Mammary epithelial cell (primary cell): ENCODE measurements at regions not wholly inside any gene's neighbourhood (a gene's known extent, or its start where the extent isn't known, plus 50 kb on each side); places are given as distances from the start of the nearest gene placed in this dataset.
"Not testable (repeated sequence)": the region's sequence is repeated elsewhere in the genome, so short reads cannot be mapped to it uniquely, and the experiment has no call there.

Experiments
- EZH2 ChIP-seq: IDR thresholded peaks from 2 replicates; pipeline ENCODE4 v1.6.1; 2012; ENCODE audit warnings: low read length, inconsistent platforms, borderline replicate concordance
- TF ChIP-seq, protein P1 (sequence below), 2 donors: IDR thresholded peaks in 1 of 2; conservative IDR thresholded peaks in 1 of 2; 2 replicates each; pipeline ENCODE4 v1.5.1; 2011 to 2012; ENCODE audit warnings: inconsistent platforms in 2 of 2, low read length in 2 of 2, mild to moderate bottlenecking in 2 of 2, control low read depth in 1 of 2, low read depth in 1 of 2; ENCODE audit not compliant: insufficient read depth in 1 of 2; ENCODE audit errors: extremely low read depth in 1 of 2

DNA sequence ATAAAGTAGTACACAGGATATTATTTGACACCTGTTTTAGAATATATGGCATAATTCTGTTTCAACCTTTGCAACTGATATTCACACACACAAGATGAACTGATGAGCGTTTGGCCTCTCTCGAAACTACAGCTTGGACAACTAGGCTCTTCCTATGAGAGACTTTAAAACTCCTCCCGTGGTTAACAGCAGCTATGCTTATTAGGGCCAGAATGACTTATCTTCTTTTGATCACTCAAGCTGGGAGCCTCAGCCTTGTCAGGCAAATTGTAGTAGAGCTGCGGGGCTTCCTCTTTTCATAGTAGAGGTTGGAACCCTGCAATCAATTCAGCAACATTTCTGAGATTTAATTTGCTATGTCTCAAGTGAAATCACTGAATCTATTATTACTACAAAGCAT is 381.3 kb upstream of the ANKRD20A1 start:
- TF ChIP-seq, protein P1, sequence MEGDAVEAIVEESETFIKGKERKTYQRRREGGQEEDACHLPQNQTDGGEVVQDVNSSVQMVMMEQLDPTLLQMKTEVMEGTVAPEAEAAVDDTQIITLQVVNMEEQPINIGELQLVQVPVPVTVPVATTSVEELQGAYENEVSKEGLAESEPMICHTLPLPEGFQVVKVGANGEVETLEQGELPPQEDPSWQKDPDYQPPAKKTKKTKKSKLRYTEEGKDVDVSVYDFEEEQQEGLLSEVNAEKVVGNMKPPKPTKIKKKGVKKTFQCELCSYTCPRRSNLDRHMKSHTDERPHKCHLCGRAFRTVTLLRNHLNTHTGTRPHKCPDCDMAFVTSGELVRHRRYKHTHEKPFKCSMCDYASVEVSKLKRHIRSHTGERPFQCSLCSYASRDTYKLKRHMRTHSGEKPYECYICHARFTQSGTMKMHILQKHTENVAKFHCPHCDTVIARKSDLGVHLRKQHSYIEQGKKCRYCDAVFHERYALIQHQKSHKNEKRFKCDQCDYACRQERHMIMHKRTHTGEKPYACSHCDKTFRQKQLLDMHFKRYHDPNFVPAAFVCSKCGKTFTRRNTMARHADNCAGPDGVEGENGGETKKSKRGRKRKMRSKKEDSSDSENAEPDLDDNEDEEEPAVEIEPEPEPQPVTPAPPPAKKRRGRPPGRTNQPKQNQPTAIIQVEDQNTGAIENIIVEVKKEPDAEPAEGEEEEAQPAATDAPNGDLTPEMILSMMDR (conservative IDR thresholded peaks at IDR 0.05 in 1 of 2, IDR thresholded peaks at IDR 0.05 in 1 of 2; ENCODE audit: extremely low read depth in 1 of 2, insufficient read depth in 1 of 2, low read depth in 1 of 2, low read length in 2 of 2), result not testable (repeated sequence)
- TF ChIP-seq EZH2, result not testable (repeated sequence)
